WTC11 (cell line): ENCODE measurements at regions not wholly inside any gene's neighbourhood (a gene's known extent, or its start where the extent isn't known, plus 50 kb on each side); places are given as distances from the start of the nearest gene placed in this dataset.

Source experiments
- ATAC-seq: fragments of 200-7000 bp; cut with Tn5 transposase; 2 replicates; pipeline ENCODE4 v1.10.0; 2021; ENCODE audit warnings: mild to moderate bottlenecking, moderate library complexity
- CTCF ChIA-PET: fragments of 300-600 bp; sonication (Branson Sonifier 250); formaldehyde crosslinking; loops from one replicate; lab custom pipeline; 2021; ENCODE audit warnings: antibody characterized with exemption; lab: Charles Lee
- POLR2A ChIA-PET: fragments of 350-600 bp; sonication (Branson Sonifier 250); formaldehyde crosslinking; loops from one replicate; lab custom pipeline; 2021; ENCODE audit warnings: antibody characterized with exemption; lab: Charles Lee
- DNase-seq: peaks from one replicate; pipeline ENCODE4 v3.0.0; 2021; ENCODE audit warnings: low spot score
- H3K27ac Mint-ChIP-seq: 2 replicates; pipeline ENCODE4 v1.8.0; 2021; ENCODE audit warnings: mixed read lengths
- H3K27me3 Mint-ChIP-seq: 2 replicates; pipeline ENCODE4 v1.8.0; 2021; ENCODE audit warnings: low read depth, mild to moderate bottlenecking, moderate library complexity, mixed read lengths
- H3K36me3 Mint-ChIP-seq: 2 replicates; pipeline ENCODE4 v1.8.0; 2021; ENCODE audit warnings: mixed read lengths
- H3K4me1 Mint-ChIP-seq: 2 replicates; pipeline ENCODE4 v1.8.0; 2022; ENCODE audit warnings: mixed read lengths
- H3K4me3 Mint-ChIP-seq: 2 replicates; pipeline ENCODE4 v1.8.0; 2021; ENCODE audit warnings: mild to moderate bottlenecking, moderate library complexity, mixed read lengths
- H3K9me3 Mint-ChIP-seq: 2 replicates; pipeline ENCODE4 v1.8.0; 2021; ENCODE audit warnings: mixed read lengths
- AFF4 ChIP-seq: sonication (generic); formaldehyde crosslinking; IDR thresholded peaks from 2 replicates; pipeline ENCODE4 v1.8.1; 2023; ENCODE audit warnings: mild to moderate bottlenecking, missing genetic modification reagents, borderline replicate concordance
- E2F5 ChIP-seq: sonication (generic); formaldehyde crosslinking; IDR thresholded peaks from 2 replicates; pipeline ENCODE4 v1.8.1; 2022; ENCODE audit warnings: mild to moderate bottlenecking, moderate library complexity, missing genetic modification reagents
- KAT7 ChIP-seq: sonication (generic); formaldehyde crosslinking; IDR thresholded peaks from 2 replicates; pipeline ENCODE4 v1.8.1; 2023; ENCODE audit warnings: missing genetic modification reagents, mild to moderate bottlenecking, borderline replicate concordance
- MXD4 ChIP-seq: fragments of 250-450 bp; sonication (Bioruptor Pico); IDR thresholded peaks from 2 replicates; pipeline ENCODE4 v1.8.0; 2021; ENCODE audit warnings: mild to moderate bottlenecking, moderate library complexity, borderline replicate concordance
- NFATC4 ChIP-seq: fragments of 250-450 bp; sonication (Bioruptor Pico); IDR thresholded peaks from 2 replicates; pipeline ENCODE4 v1.9.0; 2021; ENCODE audit warnings: mild to moderate bottlenecking
- OVOL2 ChIP-seq: fragments of 250-450 bp; sonication (Bioruptor Pico); IDR thresholded peaks from 2 replicates; pipeline ENCODE4 v1.9.0; 2021; ENCODE audit warnings: mild to moderate bottlenecking, borderline replicate concordance
- PRRX2 ChIP-seq: fragments of 250-450 bp; sonication (Bioruptor Pico); IDR thresholded peaks from 2 replicates; pipeline ENCODE4 v1.8.0; 2021; ENCODE audit warnings: mild to moderate bottlenecking
- RELA ChIP-seq: sonication (generic); formaldehyde crosslinking; IDR thresholded peaks from 2 replicates; pipeline ENCODE4 v1.8.1; 2022; ENCODE audit warnings: missing genetic modification reagents, mild to moderate bottlenecking, borderline replicate concordance
- TEAD1 ChIP-seq: sonication (generic); formaldehyde crosslinking; IDR thresholded peaks from 2 replicates; pipeline ENCODE4 v1.8.0; 2022; ENCODE audit warnings: mild to moderate bottlenecking, missing genetic modification reagents
- TEAD4 ChIP-seq: sonication (generic); formaldehyde crosslinking; IDR thresholded peaks from 2 replicates; pipeline ENCODE4 v1.8.0; 2022; ENCODE audit warnings: mild to moderate bottlenecking, missing genetic modification reagents
- USF1 ChIP-seq: sonication (generic); formaldehyde crosslinking; IDR thresholded peaks from 2 replicates; pipeline ENCODE4 v1.8.0; 2022; ENCODE audit warnings: mild to moderate bottlenecking, missing genetic modification reagents
- ZNF138 ChIP-seq: sonication (generic); formaldehyde crosslinking; conservative IDR thresholded peaks from 2 replicates; pipeline ENCODE4 v1.8.1; 2022; ENCODE audit warnings: mild to moderate bottlenecking, moderate library complexity, missing genetic modification reagents
- ZNF219 ChIP-seq: sonication (generic); formaldehyde crosslinking; IDR thresholded peaks from 2 replicates; pipeline ENCODE4 v1.8.0; 2023; ENCODE audit warnings: missing genetic modification reagents, mild to moderate bottlenecking, borderline replicate concordance
- ZNF232 ChIP-seq: sonication (generic); formaldehyde crosslinking; IDR thresholded peaks from 2 replicates; pipeline ENCODE4 v1.8.0; 2022; ENCODE audit warnings: mild to moderate bottlenecking, missing genetic modification reagents
- ZNF396 ChIP-seq: fragments of 250-450 bp; sonication (Bioruptor Pico); IDR thresholded peaks from 2 replicates; pipeline ENCODE4 v1.8.0; 2021; ENCODE audit warnings: mild to moderate bottlenecking, moderate library complexity, borderline replicate concordance
- ZSCAN18 ChIP-seq: fragments of 250-450 bp; sonication (Bioruptor Pico); IDR thresholded peaks from 2 replicates; pipeline ENCODE4 v2.1.2; 2022; ENCODE audit warnings: mild to moderate bottlenecking, moderate library complexity
- TF ChIP-seq, protein P1 (sequence below): sonication (generic); formaldehyde crosslinking; IDR thresholded peaks from 2 replicates; pipeline ENCODE4 v1.8.0; 2023; ENCODE audit warnings: missing genetic modification reagents
- TF ChIP-seq, protein P2 (sequence below): sonication (generic); formaldehyde crosslinking; IDR thresholded peaks from 2 replicates; pipeline ENCODE4 v1.8.0; 2022; ENCODE audit warnings: mild to moderate bottlenecking, missing genetic modification reagents
- TF ChIP-seq, protein P3 (sequence below): sonication (generic); formaldehyde crosslinking; IDR thresholded peaks from 2 replicates; pipeline ENCODE4 v1.8.1; 2022; ENCODE audit warnings: low read depth, mild to moderate bottlenecking, moderate library complexity, missing genetic modification reagents, borderline replicate concordance
- TF ChIP-seq, protein P4 (sequence below): fragments of 250-450 bp; sonication (Bioruptor Pico); IDR thresholded peaks from 2 replicates; pipeline ENCODE4 v1.8.0; 2021; ENCODE audit warnings: mild to moderate bottlenecking

DNA sequence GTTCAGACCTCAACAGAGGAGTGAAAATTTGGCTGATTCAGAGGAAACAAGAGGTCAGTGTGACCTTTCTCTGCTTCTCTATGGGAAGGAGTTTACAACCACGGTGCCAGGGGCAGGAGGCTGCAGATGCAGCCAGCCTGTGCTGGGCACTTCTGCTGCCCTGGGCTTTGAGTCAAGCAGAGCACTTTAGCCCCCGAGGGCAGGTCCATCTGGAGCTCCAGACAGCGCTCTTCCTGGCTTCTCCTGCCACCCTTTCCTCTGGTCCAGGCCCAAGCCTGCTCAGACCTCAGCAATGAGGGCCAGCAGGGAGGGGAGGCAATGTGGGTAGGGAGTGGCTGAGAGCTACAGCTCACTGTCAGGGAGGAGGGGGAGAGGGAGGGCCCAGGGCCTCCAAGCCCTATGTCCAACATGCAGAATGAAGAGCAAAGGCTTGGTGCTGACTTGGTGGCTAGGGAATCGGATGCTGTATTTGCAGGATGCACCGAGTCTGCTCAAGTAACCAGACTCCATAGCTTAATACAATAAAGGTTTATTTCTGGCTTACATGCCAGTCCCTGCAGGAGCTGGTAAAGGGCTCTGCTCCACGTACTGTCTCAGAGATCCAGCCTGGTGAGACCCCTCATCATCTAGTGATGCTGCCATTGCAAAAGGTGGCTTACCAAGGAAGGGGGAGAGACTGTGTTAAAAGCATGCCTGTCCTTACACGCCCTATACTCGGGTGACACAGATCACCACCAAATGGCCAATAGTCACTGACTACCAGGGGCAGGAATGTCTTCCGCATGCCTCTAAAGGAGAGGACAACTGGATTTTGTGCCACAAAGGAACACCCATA is 481.6 kb downstream of the RPS24 start:
- Mint-ChIP-seq H3K27me3 (no peaks in the 10 kb centered on the region; the same call in 1 of the 2 replicates), H3K4me1 (no peaks in the 10 kb centered on the region), H3K4me3 (no peak overlapping the region), H3K36me3 (no peaks in the 10 kb centered on the region), H3K9me3 (no peaks in the 10 kb centered on the region), H3K27ac (no peak overlapping the region)
- DNase-seq (no peak), ATAC-seq (no peak)
- ChIA-PET CTCF (interaction anchor here (0.7 kb wide), 1 partner anchor 77 kb away, joined by 3 read pairs; no protein-coding TSS in a partner anchor), POLR2A (no interaction called here)
- TF ChIP-seq USF1: no peak
- no peak for TF ChIP-seq PRRX2 (CRISPR knock-in tag)
- TF ChIP-seq E2F5 (CRISPR knock-in tag): no peak
- no peak for TF ChIP-seq OVOL2 (CRISPR knock-in tag)
- no peak for TF ChIP-seq NFATC4 (CRISPR knock-in tag)
- TF ChIP-seq, protein P1, sequence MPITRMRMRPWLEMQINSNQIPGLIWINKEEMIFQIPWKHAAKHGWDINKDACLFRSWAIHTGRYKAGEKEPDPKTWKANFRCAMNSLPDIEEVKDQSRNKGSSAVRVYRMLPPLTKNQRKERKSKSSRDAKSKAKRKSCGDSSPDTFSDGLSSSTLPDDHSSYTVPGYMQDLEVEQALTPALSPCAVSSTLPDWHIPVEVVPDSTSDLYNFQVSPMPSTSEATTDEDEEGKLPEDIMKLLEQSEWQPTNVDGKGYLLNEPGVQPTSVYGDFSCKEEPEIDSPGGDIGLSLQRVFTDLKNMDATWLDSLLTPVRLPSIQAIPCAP (CRISPR knock-in tag): no peak
- TF ChIP-seq ZNF232: no peak
- TF ChIP-seq ZNF396: no peak
- TF ChIP-seq TEAD1: no peak
- TF ChIP-seq AFF4: no peak
- TF ChIP-seq, protein P2, sequence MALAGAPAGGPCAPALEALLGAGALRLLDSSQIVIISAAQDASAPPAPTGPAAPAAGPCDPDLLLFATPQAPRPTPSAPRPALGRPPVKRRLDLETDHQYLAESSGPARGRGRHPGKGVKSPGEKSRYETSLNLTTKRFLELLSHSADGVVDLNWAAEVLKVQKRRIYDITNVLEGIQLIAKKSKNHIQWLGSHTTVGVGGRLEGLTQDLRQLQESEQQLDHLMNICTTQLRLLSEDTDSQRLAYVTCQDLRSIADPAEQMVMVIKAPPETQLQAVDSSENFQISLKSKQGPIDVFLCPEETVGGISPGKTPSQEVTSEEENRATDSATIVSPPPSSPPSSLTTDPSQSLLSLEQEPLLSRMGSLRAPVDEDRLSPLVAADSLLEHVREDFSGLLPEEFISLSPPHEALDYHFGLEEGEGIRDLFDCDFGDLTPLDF: no peak
- TF ChIP-seq MXD4 (CRISPR knock-in tag): no peak
- TF ChIP-seq, protein P3, sequence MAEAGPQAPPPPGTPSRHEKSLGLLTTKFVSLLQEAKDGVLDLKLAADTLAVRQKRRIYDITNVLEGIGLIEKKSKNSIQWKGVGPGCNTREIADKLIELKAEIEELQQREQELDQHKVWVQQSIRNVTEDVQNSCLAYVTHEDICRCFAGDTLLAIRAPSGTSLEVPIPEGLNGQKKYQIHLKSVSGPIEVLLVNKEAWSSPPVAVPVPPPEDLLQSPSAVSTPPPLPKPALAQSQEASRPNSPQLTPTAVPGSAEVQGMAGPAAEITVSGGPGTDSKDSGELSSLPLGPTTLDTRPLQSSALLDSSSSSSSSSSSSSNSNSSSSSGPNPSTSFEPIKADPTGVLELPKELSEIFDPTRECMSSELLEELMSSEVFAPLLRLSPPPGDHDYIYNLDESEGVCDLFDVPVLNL (CRISPR knock-in tag): no peak
- no peak for TF ChIP-seq TEAD4 (CRISPR knock-in tag)
- no peak for TF ChIP-seq KAT7
- TF ChIP-seq, protein P4, sequence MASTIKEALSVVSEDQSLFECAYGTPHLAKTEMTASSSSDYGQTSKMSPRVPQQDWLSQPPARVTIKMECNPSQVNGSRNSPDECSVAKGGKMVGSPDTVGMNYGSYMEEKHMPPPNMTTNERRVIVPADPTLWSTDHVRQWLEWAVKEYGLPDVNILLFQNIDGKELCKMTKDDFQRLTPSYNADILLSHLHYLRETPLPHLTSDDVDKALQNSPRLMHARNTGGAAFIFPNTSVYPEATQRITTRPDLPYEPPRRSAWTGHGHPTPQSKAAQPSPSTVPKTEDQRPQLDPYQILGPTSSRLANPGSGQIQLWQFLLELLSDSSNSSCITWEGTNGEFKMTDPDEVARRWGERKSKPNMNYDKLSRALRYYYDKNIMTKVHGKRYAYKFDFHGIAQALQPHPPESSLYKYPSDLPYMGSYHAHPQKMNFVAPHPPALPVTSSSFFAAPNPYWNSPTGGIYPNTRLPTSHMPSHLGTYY (CRISPR knock-in tag): no peak
- TF ChIP-seq ZSCAN18 (CRISPR knock-in tag): no peak
- TF ChIP-seq RELA (CRISPR knock-in tag): no peak
- no peak for TF ChIP-seq ZNF219
- TF ChIP-seq ZNF138 (CRISPR knock-in tag): no peak
